D721Med (cell line): ENCODE measurements at regions not wholly inside any gene's neighbourhood (a gene's known extent, or its start where the extent isn't known, plus 50 kb on each side); places are given as distances from the start of the nearest gene placed in this dataset.
"Not testable (repeated sequence)": the region's sequence is repeated elsewhere in the genome, so short reads cannot be mapped to it uniquely, and the experiment has no call there.

Source experiments
- DNase-seq: peaks from one replicate; pipeline ENCODE4 v3.0.0; 2011; ENCODE audit warnings: low spot score; ENCODE audit not compliant: insufficient read length
- FAIRE-seq: peaks from 2 replicates; lab custom pipeline; 2011; peaks lifted over from hg19 to GRCh38; lab: Jason Lieb, UNC
- TF ChIP-seq, protein P1 (sequence below): IDR thresholded peaks from 2 replicates; pipeline ENCODE4 v1.5.1; 2012; ENCODE audit warnings: mild to moderate bottlenecking, control low read depth; ENCODE audit not compliant: insufficient read depth; ENCODE audit errors: missing control alignments

DNA sequence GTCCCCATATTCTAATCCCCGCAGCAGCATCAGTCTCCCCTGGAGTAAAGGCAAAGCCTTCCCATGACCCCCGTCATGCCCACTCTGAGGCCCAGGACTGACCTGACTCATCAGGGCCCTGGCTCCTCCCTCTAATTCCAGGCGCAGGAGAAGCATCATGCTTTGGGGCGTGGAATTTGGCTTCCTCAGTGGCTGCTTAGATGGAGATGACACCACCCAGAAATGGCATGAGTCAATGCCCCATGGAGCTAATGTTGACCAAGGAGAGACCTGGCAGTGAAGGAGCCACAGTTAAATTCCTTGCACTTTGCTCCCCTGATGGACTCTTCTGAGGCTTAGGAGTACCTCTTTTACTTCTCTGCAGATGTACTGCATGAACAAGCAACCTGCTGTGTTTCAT lies 204.2 kb upstream of the PROK2 start:
- TF ChIP-seq, protein P1, sequence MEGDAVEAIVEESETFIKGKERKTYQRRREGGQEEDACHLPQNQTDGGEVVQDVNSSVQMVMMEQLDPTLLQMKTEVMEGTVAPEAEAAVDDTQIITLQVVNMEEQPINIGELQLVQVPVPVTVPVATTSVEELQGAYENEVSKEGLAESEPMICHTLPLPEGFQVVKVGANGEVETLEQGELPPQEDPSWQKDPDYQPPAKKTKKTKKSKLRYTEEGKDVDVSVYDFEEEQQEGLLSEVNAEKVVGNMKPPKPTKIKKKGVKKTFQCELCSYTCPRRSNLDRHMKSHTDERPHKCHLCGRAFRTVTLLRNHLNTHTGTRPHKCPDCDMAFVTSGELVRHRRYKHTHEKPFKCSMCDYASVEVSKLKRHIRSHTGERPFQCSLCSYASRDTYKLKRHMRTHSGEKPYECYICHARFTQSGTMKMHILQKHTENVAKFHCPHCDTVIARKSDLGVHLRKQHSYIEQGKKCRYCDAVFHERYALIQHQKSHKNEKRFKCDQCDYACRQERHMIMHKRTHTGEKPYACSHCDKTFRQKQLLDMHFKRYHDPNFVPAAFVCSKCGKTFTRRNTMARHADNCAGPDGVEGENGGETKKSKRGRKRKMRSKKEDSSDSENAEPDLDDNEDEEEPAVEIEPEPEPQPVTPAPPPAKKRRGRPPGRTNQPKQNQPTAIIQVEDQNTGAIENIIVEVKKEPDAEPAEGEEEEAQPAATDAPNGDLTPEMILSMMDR = no peak
- FAIRE-seq (no peak), DNase-seq (no peak)

DNA sequence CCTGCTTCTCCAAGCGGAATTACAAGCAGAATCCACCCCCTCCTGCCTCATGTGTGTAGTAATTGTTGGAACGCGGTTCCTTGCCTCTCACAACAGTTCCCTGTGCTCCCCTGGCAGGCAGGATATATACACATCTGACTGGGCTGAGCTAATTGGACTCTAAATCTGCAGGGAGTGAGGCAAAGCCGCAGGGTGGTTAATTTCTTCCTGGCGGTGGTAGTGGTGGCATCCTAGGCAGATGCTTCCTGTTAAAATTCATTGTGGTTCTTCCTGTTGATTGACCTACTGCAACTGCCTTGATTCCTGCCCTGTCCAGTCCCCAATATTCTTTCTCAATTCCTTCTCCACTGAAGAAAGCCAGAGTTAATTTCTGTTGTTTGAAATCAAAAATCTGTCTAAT lies 202.9 kb upstream of the PROK2 start:
- DNase-seq = no peak
- TF ChIP-seq, protein P1 = no peak
- no peak for FAIRE-seq

DNA sequence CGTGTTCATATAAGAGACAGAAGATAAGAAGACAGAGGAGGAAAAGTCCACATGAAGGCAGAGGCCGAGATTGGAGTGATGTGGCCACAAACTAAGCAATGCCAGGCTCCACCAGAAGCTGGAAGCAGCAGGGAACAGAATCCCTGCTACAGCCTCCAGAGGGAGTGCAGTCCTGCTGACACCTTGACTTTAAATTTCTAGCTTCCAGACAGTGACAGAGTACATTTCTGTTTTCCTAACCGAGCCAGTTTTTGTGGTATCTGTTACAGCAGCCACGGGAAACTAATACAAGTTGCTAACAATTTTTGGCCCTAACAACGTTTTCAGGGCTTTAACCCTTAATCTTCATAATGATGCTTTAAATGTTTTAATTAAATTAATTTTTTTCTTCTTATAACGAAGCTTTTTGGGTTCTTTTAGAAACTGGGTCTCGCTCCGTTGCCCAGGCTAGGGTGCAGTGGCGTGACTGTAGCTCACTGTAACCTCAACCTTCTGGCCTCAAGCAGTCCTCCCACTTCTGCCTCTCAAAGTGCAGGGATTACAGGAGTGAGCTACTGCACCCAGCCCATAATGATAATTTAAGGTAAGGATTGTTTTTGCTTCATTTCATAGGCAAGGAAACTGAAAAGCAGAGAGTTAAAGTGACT lies 202.3 kb upstream of the PROK2 start:
- no peak for DNase-seq
- TF ChIP-seq, protein P1 = no peak
- FAIRE-seq = no peak

DNA sequence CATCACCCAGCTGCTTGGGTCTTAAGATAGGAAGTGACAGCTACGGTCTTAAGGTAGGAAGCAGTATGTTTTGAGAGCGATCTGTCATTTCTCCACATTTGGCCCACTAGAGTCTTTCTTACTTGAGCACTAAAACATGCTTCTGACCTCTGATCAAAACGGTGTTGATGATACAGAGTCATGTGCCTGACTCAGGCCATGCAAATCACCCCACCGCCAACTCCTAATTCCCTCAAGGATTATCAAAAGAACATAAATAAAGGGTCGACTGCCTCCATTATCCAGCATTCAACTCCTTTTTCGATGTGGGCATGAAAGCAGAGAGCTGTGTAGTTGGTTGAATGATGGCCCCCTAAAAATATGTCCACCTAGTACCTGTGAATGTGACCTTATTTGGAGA lies 201.7 kb upstream of the PROK2 start:
- DNase-seq (no peak), FAIRE-seq (no peak)
- TF ChIP-seq, protein P1 = no peak

DNA sequence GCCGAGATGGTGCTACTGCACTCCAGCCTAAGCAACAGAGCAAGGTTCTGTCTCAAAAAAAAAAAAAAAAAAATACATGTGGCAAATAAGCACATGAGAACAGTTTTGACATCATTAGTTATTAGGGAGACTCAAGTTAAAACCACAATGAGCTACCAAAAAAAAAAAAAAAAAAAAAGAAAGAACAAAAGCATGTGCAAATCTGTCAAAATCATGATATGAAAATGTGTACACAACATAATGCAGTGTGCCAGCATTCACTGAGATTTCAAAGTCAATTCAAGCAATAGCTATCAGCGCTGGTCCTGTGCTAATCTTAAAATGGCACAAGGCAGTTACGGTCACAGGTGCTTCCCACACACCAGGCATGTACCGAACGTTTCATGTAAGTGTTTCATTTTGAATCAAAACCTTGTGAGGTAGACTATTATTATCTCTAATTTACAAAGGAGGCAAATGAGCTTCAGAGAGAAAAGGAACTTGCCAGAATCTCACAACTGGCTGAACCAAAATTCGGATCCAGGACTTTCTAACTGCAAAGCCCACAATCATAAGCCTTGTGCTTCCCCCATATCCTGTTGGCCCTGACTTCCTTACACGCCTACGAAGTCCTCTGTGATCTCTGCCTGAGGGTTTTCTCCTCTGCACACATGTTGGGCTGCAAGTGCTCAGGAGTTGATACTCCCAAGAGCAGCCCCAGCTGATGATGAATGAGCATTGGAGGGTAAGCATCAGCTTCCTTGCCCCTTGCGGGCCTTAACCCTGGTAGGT lies 200.1 kb upstream of the PROK2 start:
- TF ChIP-seq, protein P1 = no peak
- DNase-seq (no peak), FAIRE-seq (no peak)

DNA sequence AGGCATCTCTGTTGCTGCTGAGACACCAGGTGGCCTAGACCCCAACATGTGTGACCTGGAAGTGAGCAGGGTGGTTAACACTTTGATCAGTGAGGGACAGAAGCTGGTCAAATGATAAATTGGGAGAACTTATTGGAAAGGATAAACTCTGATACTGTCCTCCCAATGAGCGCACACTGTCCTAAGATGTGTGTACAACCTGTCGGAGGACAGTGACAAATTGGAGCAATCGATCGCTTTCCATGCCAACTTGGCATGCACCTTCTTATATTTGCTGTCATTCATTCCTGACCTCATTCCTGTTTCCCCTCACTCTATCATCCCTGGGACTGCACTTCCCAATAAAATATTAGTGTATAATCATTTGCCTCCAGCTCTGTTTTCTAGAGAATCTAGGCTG lies 198.7 kb upstream of the PROK2 start:
- TF ChIP-seq, protein P1 = no peak
- no peak for DNase-seq
- no peak for FAIRE-seq

DNA sequence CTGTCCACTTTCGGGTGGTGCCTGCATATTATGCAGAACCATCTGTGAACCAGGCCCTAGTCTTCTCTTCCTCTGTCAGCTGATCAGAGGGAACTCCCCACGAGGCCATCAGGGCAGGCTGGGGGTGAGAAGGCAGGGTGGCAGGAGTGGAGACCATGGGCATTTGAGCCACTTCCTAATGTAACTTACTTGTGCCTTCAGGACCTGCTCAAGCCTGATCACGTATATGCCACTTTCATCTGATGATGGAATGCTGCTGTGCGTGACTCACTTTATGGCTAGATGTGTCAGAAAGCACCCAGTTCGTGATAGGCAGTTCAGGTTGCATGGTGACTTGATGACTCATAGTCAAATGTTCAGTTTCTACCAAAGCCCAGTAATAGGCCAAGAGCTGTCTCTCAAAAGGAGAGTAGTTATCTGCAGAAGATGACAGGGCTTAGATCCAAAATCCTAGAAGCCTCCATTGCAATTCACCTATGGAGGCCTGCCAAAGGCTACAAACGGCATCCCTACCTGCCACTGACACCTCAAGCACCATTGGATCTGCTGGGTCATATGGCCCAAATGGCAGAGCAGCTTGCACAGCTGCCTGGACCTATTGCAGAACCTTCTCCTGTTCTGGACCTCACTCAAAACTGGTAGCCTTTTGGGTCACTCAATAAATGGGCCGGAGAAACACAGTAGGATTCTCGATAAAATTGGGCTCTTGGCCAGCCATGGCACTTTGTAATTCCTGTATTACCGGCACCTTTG lies 197.7 kb upstream of the PROK2 start:
- FAIRE-seq, DNase-seq: not testable (repeated sequence)
